ENCODE measurements at regions not wholly inside any gene's neighbourhood (a gene's known extent, or its start where the extent isn't known, plus 50 kb on each side); places are given as distances from the start of the nearest gene placed in this dataset.
"Not testable (repeated sequence)": the region's sequence is repeated elsewhere in the genome, so short reads cannot be mapped to it uniquely, and the experiment has no call there.

DNA sequence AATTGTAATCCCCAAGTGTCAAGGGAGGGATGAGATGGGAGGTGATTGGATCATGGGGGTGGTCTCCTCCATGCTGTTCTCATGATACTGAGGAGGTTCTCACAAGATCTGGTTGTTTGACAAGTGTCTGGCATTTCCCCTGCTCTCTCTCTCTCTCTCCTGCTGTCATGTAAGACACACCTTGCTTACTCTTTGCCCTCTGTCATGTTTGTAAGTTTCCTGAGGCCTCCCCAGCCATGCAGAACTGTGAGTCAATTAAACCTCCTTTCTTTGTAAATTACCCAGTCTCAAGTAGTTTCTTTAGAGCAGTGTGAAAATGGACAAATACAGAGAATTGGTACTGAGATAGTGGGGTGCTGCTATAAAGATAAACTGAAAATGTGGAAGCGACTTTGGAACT lies 207.9 kb downstream of the HINT1 start:
- no peak for DNase-seq (ENCODE audit: low spot score)

DNA sequence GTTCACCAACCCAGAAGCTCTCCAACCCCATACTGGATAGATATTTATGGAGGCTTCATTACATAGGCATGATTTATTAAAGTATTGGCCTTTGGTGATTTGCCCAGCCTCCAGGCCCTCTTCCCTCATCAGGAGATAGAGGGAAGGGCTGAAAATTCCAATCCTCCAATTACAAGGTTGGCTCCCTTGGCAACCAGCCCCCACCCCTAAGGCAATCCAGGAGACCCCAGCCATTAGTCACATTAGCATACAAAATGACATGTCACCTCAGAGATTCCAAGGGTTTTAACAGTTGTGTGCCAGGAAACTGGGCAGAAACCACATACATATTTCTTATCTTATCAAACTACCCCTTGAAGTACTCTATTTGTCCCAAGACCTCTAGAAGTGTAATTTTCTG lies 210.0 kb downstream of the HINT1 start:
- no peak for DNase-seq (ENCODE audit: low spot score)

DNA sequence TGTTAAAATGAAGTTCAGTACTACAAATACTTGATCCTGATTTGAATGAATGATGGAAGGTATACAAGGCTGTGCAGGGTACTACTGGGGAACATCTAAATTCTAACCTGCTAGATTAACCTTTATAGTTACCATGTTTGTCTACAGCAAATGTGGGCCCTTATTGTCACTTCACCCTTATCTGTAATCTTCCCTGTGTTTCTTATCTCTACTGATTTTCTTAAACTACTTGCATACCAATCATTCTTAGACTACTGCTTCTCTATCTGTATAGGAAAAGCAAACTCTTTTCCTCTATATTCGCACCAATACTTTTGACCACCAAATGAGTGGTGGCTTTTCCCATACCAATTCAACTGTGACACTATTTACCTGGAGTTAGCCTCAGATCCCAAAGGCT lies 210.7 kb downstream of the HINT1 start:
- no peak for DNase-seq (ENCODE audit: low spot score)

DNA sequence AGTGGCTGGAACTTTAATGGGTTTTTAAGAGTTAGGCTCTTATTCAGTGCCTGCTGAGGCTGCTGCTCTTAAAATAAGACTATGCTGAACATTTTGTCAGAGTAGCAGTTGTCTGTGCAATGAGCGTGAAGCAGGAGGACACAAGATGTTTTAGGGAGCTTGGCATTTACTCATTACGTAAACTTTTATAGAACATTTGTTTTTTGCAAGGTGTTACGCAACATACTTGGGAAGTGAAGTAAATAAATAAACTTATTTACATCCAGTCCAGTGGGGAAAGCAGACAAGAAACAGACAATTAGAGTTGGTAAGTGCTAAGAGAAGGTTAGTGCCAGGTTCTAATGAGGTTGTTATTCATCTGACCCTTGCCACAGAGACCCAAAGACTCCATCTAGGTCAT lies 226.0 kb downstream of the HINT1 start:
- no peak for DNase-seq (ENCODE audit: low spot score)

DNA sequence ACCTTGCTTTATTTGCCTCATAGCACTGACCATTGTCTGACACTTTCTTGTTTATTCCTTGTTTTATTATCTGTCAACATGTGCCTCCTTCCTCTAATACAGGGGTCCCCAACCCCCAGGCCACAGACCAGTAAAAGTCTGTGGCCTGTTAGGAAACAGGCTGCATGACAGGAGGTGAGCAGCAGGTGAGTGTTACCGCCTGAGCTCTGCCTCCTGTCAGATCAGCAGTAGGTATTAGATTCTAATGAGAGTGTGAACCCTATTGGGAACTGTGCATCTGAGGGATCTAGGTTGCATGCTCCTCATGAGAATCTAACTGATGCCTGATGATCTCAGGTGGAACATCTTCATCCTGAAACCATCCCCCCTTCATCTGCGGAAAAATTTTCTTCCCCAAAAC lies 228.0 kb downstream of the HINT1 start:
- no peak for DNase-seq (ENCODE audit: low spot score)

DNA sequence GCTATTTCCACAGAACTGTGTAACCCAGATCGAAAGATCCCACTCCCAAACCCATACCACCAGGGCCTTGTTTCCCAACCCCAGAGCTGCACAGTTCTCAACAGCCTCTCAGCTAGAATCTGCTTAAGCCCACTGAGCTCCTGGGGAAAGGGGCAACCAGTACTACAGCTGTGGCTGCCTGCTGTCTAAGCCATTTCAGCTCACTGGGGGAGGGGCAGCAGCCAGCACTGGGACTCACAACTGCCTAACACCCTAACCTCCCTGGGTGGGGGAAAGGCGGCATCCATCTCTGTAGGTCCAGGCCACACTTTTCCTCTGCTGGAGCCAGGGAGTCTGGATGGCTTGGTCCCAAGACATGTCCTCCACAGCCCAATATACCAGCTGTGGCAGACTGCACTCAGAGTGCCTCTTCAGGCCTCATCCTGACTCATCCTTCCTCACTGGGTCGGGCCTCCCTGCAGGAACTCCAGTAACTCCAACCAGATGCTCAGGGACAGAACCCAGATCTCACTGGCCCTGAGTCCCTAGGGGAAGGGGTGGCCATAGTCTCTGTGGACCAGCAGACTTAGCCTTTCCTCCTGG lies 241.4 kb downstream of the HINT1 start:
- no peak for DNase-seq (ENCODE audit: low spot score)

DNA sequence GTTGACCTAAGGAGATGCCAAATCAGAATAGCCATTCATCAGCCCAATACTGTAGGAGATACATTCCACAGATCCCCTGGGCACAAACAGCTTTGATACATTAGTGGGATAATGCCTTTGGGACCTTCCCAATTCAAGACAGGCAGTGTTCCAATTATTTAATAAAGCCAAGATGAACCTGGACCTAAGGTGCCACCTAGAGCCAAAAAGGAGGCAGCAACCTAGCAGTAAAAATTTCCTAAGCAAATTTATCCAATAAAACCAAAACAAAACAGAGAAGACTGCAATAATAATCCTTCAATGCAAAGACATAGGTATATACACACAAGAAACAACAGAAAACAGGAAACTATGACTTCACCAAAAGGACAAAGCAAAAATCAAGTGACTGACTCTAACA lies 253.0 kb downstream of the HINT1 start:
- DNase-seq (ENCODE audit: low spot score) = no peak

DNA sequence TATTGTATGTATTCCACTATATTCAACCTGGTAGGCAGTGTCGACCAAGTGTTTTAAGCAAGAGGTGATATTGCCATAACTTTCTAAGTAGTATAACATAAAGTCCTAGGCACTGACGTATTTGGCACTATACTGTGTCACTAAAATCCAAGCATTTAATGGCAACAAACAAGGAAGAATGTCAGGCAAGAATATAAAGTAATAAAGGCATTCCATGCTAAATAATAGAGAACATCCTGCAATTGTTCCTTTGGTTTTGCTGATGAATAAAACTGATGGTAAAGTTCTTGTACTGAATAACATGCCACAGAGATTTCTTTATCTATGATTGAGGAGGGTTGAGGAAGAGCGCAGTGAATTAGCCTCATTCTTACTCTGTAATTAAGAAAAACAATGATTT lies 256.9 kb downstream of the HINT1 start:
- DNase-seq (ENCODE audit: low spot score) = no peak

DNA sequence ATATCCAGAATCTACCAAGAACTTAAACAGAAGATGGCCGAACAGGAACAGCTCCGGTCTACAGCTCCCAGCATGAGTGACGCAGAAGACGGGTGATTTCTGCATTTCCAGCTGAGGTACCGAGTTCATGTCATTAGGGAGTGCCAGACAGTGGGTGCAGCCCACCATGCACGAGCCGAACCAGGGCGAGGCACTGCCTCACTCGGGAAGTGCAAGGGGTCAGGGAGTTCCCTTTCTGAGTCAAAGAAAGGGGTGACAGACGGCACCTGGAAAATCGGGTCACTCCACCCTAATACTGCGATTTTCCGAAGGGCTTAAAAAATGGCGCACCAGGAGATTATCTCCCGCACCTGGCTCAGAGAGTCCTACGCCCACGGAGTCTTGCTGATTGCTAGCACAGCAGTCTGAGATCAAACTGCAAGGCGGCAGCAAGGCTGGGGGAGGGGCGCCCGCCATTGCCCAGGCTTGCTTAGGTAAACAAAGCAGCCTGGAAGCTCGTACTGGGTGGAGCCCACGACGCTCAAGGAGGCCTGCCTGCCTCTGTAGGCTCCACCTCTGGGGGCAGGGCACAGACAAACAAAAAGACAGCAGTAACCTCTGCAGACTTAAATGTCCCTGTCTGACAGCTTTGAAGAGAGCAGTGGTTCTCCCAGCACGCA lies 267.4 kb downstream of the HINT1 start:
- not testable (repeated sequence) for DNase-seq (ENCODE audit: low spot score)

DNA sequence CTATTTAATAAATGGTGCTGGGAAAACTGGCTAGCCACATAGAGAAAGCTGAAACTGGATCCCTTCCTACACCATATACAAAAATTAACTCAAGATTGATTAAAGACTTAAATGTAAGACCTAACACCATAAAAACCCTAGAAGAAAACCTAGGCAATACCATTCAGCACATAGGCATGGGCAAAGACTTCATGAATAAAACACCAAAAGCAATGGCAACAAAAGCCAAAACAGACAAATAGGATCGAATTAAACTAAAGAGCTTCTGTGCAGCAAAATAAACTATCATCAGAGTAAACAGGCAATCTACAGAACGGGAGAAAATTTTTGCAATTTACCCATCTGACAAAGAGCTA lies 267.9 kb downstream of the HINT1 start:
- DNase-seq (ENCODE audit: low spot score) = not testable (repeated sequence)

DNA sequence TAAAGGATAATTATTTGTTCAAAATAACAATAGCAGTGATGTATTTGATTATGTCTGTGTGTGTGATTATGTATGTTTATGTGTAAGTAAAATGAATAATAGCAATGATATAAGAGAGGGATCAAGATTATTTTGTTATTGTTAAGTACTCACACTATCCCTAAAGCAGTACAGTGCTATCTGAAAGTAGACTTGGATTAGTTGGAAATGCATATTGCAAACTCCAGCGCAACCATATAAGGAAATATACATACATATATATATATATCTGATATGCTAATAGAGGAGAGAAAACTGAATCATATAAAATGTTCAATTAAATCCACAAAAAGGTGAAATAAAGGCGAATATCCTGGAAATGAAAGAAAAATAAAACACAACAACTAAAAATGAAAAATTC lies 268.4 kb downstream of the HINT1 start:
- DNase-seq (ENCODE audit: low spot score) = no peak

DNA sequence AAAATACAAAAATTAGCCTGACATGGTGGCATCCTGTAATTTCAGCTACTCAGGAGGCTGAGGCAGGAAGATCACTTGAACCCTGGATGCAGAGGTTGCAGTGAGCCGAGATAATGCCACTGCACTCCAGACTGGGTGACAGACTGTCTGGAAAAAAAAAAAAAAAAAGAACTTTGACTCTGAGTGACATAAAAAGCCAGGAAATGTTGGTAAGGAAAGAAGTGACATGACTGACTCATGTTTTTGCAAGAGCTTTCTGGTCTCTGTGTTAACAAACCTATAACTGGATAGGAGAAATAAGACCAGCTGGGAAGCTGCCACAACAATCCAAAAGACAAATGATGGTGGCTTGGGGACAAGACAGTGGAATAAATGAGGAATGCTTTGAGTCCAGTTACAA lies 272.1 kb downstream of the HINT1 start:
- no peak for DNase-seq (ENCODE audit: low spot score)

DNA sequence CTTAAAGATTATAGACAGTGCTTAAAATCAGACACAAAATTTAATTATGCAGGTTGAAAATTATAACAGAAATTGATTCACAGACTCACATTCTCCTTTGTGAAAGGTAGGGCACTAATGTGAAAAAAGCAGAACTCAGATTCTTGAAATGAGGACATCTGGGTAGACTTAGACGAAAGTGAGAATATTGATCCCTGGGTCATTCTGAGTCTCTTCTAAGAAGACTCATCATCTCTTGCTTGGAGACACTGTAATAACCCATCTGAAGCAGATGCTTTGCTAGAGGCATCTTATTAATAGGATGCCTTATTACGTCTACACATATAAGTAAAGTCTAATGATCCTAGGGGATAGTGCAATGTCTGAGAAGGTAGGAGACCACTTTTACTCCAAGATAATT lies 274.4 kb downstream of the HINT1 start:
- no peak for DNase-seq (ENCODE audit: low spot score)

DNA sequence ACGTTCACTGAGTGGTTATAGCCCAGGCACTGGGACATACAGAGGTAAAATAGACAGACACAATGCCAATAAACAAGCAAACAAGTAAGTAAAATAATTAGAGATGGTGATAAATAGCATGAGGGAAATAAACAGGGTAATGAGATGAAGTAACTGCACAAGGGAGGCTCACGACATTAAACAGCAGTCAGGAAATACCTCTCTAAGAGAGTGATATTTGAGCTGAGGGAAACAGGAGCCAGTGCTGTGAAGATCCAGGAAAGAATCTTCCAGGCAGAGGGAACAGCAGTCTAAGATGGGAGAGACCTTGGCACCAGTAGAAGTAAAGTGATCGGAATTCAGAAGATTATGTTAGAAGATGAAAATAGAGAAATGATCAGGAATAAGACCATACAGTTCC lies 279.4 kb downstream of the HINT1 start:
- peak; percentile 30 for DNase-seq (ENCODE audit: low spot score)

DNA sequence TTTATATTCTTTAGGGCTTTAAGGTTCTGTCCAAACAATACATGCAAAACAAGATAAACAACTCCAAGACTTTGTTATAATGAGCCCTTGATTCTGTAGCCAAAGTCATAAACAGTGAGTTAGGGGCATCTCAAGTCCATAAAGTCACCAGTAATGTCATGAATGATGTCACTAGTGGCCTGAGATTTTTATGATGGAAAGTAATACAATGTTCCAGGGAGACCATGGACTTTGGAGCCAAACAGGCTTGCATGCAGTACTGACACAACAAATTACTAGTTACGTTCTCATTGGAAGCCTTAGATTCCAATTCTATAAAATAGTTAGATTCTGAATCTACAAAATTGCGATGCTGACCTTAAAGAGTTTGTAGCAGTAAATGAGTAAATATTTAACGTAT lies 280.0 kb downstream of the HINT1 start:
- no peak for DNase-seq (ENCODE audit: low spot score)

DNA sequence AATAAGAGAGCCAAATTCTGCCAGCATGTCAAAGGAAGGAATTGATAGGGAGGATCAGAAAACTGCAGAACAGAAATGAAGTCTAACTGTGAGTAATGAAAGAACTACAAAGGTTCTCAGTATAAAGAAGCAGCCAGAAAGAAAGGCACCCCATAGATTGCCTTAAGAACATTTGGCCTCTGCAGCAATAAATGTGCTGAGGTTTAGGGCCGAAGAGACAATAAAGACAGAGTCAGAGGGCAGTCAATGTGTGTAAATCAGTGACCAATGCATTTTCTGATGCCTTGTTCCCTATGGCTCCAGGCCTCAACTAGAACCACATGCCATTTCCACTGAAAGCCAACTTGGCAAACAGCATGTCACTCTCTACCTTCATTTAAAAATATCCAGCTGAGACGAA lies 281.0 kb downstream of the HINT1 start:
- DNase-seq (ENCODE audit: low spot score) = no peak

DNA sequence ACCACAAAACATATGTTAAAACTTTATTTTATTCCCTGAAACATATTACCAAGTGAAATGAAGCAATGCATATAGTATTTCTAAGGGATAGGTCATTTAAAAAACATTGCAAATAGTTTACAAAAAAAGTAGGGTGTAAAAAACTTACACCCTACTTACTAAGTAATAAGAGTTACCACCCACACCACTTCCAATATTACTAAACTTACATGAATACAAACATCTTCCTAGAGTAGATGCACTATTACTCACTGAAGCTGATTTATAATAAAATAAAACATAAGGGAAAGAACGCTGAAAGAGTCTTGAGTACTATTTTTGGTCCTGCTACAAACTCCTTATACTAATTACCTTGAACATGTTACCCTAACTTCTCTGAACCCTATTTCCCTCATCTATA lies 289.4 kb downstream of the HINT1 start:
- no peak for DNase-seq (ENCODE audit: low spot score)

DNA sequence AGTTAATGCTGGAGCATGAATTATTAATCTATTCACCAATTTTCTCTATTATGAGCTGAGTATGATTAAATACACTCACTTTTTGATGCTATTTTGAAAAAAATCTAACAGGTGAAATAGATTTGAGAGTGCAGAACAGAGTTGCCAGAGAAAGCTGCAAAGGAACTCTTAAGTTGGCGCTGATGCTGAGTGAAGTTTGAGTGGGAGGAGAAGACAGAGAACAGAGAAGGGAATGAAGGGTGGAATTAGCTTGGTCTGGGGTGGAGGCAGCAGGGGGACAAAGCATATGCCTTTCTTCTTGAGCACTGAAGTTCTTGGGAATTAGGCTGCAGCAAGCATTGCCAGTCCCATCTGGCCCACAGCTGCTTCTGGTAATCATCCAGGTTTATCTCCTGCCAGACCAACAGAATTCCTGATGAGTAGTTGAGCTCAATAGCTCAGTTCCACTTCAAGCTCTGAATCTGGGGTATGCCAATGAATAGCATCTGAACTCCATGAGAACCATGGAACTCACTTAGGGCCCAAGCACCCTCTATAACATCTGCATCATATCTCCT lies 290.1 kb downstream of the HINT1 start:
- peak; percentile 56 for DNase-seq (ENCODE audit: low spot score)

DNA sequence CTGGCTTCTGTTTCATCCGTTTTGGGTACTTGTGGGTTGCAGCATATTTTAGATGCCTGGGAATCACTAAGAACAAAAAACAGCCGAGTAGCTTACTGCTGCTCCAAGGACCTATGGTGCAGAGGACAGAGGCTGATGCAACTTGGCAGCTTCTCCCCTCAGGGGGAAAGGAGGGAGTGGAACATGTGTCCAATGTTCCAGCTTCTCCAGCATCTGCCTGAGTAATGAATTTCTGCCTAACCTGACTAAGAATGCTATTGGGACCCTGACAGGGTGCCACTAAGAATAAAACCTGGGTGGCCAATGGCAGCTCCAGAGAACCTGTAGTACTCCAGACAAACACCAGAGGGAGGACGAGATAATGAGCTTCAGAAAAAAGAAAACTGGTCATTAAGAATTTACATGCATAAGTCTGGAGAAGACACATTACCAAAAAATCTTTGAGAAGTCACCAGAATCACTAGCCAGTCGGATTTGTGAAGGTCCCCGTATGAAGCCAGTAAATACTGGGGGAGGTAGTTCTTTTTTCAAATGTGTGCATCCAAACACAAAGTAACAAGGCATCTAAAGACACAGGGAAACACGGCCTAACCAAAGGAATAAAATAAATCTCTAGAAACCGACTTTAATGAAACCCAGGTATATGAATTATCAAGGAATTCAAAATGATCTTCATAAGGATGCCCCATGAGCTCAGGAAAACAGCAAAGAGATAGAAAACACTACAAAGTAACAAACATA lies 293.5 kb downstream of the HINT1 start:
- DNase-seq (ENCODE audit: low spot score) = peak; percentile 21

DNA sequence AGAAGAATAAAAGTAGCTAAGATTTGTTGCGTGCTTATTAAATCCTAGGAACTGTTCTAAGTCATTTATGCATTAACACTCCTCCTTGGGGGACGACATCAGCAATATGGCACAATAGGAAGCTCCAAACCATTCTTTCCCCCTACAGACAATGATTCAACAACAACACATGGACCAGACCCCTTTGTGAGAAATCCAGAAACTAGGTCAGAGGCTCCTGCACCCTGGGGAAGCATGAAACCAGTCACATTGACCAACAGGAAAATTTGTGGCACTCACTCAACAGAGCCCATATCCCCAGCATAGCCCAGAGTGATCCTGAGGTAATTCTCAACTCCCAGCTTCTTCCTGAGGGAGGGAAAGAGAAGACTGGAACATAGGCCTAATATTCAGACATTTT lies 294.4 kb downstream of the HINT1 start:
- no peak for DNase-seq (ENCODE audit: low spot score)

DNA sequence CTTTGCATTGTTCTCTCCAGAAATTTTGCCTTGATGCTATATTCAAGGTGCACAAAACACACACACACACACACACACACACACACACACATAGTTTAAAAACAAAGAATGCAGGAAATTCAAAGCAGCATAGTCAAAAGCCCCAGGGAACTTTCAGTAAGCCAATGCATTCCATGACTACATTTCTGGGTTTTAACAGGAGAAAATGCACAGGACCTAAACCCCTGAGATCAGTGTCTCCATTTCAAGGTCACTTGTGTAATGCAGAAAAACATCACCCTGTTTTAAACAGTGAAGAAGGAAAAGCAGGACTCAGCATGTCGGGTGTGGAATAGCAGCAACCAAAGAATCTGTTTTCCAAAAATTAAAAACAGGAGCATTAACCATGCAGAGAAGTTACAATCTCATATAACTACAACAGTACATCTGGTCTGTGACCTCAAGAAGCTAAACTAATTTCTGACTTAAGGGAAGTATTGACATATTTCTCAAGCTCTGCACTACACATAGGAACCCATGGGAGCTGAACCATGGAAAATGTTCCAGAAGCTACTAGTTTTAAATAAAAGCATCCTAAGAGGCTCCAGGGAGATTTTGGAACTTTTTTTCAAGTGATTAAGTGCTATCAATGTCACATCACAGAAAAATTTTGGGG lies 296.7 kb downstream of the HINT1 start:
- DNase-seq (ENCODE audit: low spot score) = peak; percentile 75

DNA sequence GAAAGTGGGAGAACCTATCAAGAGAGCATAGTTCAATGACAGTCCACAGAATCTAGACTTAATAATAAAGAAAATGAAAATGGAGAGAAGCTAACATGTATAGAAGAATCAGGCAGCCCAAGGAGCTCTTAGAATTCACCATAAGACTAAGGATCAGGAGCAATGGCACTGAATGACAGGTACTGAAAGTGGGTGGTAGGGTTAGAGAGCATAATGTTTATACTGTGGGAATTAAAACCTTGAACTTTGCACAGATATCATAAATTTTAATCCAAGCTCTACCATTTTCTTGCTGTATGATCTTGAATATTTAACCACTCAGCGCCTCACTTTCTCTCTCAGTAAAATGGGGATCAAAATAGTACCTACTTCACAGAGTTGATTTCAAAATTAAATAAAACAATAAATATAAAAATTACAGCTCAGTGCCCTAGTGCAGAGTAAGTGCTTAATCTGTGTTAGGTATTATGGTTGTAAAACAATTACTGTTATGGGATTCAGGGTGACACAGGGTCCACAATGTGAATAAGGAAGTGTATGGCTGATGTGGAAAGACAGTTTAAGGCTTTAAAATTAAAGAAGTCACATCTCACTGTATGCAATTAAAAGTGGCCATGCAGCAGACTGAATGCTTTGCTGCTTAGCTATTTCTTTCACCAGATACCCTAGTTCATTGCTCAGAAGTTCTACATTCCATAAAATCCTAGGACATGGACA lies 319.8 kb downstream of the HINT1 start:
- no peak for DNase-seq (ENCODE audit: low spot score)
